NB4 (cell line): ENCODE measurements at regions not wholly inside any gene's neighbourhood (a gene's known extent, or its start where the extent isn't known, plus 50 kb on each side); places are given as distances from the start of the nearest gene placed in this dataset.

Source experiments
- MYC ChIP-seq: IDR thresholded peaks from 2 replicates; pipeline ENCODE4 v1.6.1; 2011; ENCODE audit warnings: low read depth, low read length
- TF ChIP-seq, protein P1 (sequence below): IDR thresholded peaks from one replicate; pipeline ENCODE4 v1.5.1; 2012; ENCODE audit warnings: low read depth, low read length
- TF ChIP-seq, protein P2 (sequence below): IDR thresholded peaks from 2 replicates; pipeline ENCODE4 v1.6.1; 2011; ENCODE audit warnings: low read depth, low read length

DNA sequence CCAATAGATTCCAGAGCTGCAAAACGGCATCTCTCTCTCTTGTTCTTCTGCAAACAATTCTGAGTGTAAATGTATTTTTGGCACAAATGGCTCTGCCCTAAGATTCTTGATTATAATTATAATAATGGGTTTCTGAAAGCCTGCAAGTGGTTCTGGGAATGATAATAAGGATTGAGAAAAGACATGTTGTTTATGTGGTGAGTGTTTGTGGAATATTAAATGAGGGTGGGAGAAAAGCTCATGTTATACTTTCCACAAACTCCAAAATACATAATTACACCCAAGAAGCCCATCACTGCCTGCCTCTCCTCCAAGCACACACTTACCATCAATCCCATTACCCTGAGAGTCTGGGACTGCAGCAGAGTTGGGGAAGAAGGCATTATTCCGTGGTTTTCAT, 460.0 kb upstream of the BRINP1 start:
- TF ChIP-seq, protein P1, sequence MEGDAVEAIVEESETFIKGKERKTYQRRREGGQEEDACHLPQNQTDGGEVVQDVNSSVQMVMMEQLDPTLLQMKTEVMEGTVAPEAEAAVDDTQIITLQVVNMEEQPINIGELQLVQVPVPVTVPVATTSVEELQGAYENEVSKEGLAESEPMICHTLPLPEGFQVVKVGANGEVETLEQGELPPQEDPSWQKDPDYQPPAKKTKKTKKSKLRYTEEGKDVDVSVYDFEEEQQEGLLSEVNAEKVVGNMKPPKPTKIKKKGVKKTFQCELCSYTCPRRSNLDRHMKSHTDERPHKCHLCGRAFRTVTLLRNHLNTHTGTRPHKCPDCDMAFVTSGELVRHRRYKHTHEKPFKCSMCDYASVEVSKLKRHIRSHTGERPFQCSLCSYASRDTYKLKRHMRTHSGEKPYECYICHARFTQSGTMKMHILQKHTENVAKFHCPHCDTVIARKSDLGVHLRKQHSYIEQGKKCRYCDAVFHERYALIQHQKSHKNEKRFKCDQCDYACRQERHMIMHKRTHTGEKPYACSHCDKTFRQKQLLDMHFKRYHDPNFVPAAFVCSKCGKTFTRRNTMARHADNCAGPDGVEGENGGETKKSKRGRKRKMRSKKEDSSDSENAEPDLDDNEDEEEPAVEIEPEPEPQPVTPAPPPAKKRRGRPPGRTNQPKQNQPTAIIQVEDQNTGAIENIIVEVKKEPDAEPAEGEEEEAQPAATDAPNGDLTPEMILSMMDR: no peak
- TF ChIP-seq MYC: no peak
- TF ChIP-seq, protein P2, sequence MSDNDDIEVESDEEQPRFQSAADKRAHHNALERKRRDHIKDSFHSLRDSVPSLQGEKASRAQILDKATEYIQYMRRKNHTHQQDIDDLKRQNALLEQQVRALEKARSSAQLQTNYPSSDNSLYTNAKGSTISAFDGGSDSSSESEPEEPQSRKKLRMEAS: no peak
